H1 (cell line): ENCODE measurements at regions not wholly inside any gene's neighbourhood (a gene's known extent, or its start where the extent isn't known, plus 50 kb on each side); places are given as distances from the start of the nearest gene placed in this dataset.

Source experiments
- CTCF ChIA-PET: fragments of 300-600 bp; sonication (Branson Sonifier 250); formaldehyde crosslinking; loops from one replicate; lab custom pipeline; 2021; ENCODE audit not compliant: partially characterized antibody; lab: Charles Lee
- POLR2A ChIA-PET: fragments of 300-600 bp; sonication (Branson Sonifier 250); formaldehyde crosslinking; loops from one replicate; lab custom pipeline; 2021; ENCODE audit warnings: inconsistent platforms; ENCODE audit not compliant: partially characterized antibody; lab: Charles Lee
- DNase-seq, 2 experiments: peaks; one replicate each; pipeline versions ENCODE4 v3.0.0 to v3.0.0-alpha.2; 2010 to 2022; ENCODE audit warnings: low spot score in 2 of 2, low read depth in 1 of 2, mixed read lengths in 1 of 2
- FAIRE-seq: peaks from 2 replicates; lab custom pipeline; 2011; peaks lifted over from hg19 to GRCh38; lab: Jason Lieb, UNC
- H2AFZ ChIP-seq: 2 replicates; pipeline ENCODE4 v1.8.1; 2012; ENCODE audit warnings: low read length, inconsistent platforms
- H2AK5ac ChIP-seq: 2 replicates; pipeline ENCODE4 v1.6.1; 2013; ENCODE audit warnings: low read depth, low read length
- H2BK120ac ChIP-seq: replicated peaks from 2 replicates; pipeline ENCODE3; 2013; ENCODE audit warnings: low read depth, low read length, inconsistent platforms
- H2BK12ac ChIP-seq: 2 replicates; pipeline ENCODE4 v1.6.1; 2013; ENCODE audit warnings: low read depth, low read length
- H2BK15ac ChIP-seq: 2 replicates; pipeline ENCODE4 v1.6.1; 2013; ENCODE audit warnings: low read length
- H2BK20ac ChIP-seq: 2 replicates; pipeline ENCODE4 v1.6.1; 2013; ENCODE audit warnings: low read length
- H2BK5ac ChIP-seq: 2 replicates; pipeline ENCODE4 v1.6.1; 2013; ENCODE audit warnings: low read depth, low read length
- H3K14ac ChIP-seq: 2 replicates; pipeline ENCODE4 v1.6.1; 2013; ENCODE audit warnings: inconsistent platforms; ENCODE audit not compliant: insufficient read length
- H3K18ac ChIP-seq: 2 replicates; pipeline ENCODE4 v1.6.1; 2013; ENCODE audit warnings: low read length; ENCODE audit errors: extremely low read depth
- H3K23ac ChIP-seq: 2 replicates; pipeline ENCODE4 v1.6.1; 2013; ENCODE audit warnings: inconsistent platforms; ENCODE audit not compliant: insufficient read length
- H3K23me2 ChIP-seq: 2 replicates; pipeline ENCODE4 v1.6.1; 2013; ENCODE audit warnings: low read depth, low read length
- H3K27ac ChIP-seq: 2 replicates; pipeline ENCODE4 v1.6.1; 2011; ENCODE audit warnings: low read depth, low read length, inconsistent platforms
- H3K27me3 ChIP-seq, 4 experiments: replicated peaks in 1 of 4; 1 replicate in 1 of 4; 2 replicates in 3 of 4; pipeline versions ENCODE4 v1.6.1 to v1.8.1; 2011 to 2013; ENCODE audit warnings: low read length in 3 of 4, mild to moderate bottlenecking in 3 of 4, inconsistent platforms in 2 of 4, mixed read lengths in 2 of 4, moderate library complexity in 1 of 4; ENCODE audit not compliant: control insufficient read depth in 3 of 4, insufficient read depth in 3 of 4; ENCODE audit errors: extremely low read depth in 1 of 4
- H3K36me3 ChIP-seq, 4 experiments: 2 replicates each; pipeline versions ENCODE4 v1.6.1 to v1.8.1; 2011 to 2013; ENCODE audit warnings: mild to moderate bottlenecking in 4 of 4, low read length in 3 of 4, moderate library complexity in 2 of 4, control low read depth in 1 of 4, inconsistent platforms in 1 of 4; ENCODE audit not compliant: insufficient read depth in 4 of 4, control insufficient read depth in 2 of 4
- H3K4ac ChIP-seq: replicated peaks from 2 replicates; pipeline ENCODE3; 2013; ENCODE audit warnings: low read length, low read depth, mixed read lengths, inconsistent platforms; ENCODE audit not compliant: insufficient read length
- H3K4me1 ChIP-seq, 4 experiments: replicated peaks in 1 of 4; 1 replicate in 1 of 4; 2 replicates in 3 of 4; pipeline versions ENCODE4 v1.6.1 to v1.8.1; 2011 to 2013; ENCODE audit warnings: low read length in 3 of 4, inconsistent platforms in 2 of 4, mixed read lengths in 1 of 4; ENCODE audit not compliant: insufficient read depth in 4 of 4, control insufficient read depth in 3 of 4
- H3K4me2 ChIP-seq, 2 experiments: 2 replicates each; pipeline versions ENCODE4 v1.6.1 to v1.8.1; 2011 to 2013; ENCODE audit warnings: low read depth in 2 of 2, low read length in 2 of 2, control low read depth in 1 of 2, inconsistent platforms in 1 of 2, mild to moderate bottlenecking in 1 of 2; ENCODE audit not compliant: insufficient read depth in 1 of 2
- H3K4me3 ChIP-seq, 4 experiments: fragments of 200-600, 300-600 bp in 1 of 4; sonication (generic), shearing (Covaris generic), sonication (Bioruptor Twin) in 1 of 4; 2 replicates each; pipeline versions ENCODE4 v1.5.1 to v1.8.1; 2011 to 2016; ENCODE audit warnings: low read length in 4 of 4, low read depth in 3 of 4, control low read depth in 2 of 4, inconsistent platforms in 2 of 4, mild to moderate bottlenecking in 2 of 4, mixed read lengths in 1 of 4, moderate library complexity in 1 of 4; ENCODE audit not compliant: insufficient read depth in 2 of 4; ENCODE audit errors: extremely low read depth in 1 of 4
- H3K56ac ChIP-seq: replicated peaks from 2 replicates; pipeline ENCODE3; 2013; ENCODE audit warnings: low read depth, mild to moderate bottlenecking, mixed read lengths, low read length, inconsistent platforms; ENCODE audit not compliant: insufficient read length
- H3K79me1 ChIP-seq: 2 replicates; pipeline ENCODE4 v1.6.1; 2013; ENCODE audit warnings: low read depth, low read length, control low read depth
- H3K79me2 ChIP-seq, 2 experiments: 2 replicates each; pipeline versions ENCODE4 v1.6.1 to v1.8.1; 2012 to 2013; ENCODE audit warnings: low read length in 2 of 2, mild to moderate bottlenecking in 2 of 2, inconsistent platforms in 1 of 2; ENCODE audit not compliant: insufficient read depth in 2 of 2, control insufficient read depth in 1 of 2
- H3K9ac ChIP-seq, 4 experiments: replicated peaks in 1 of 4; 1 replicate in 1 of 4; 2 replicates in 3 of 4; pipeline versions ENCODE4 v1.6.1 to v1.8.1; 2011 to 2013; ENCODE audit warnings: low read depth in 3 of 4, low read length in 3 of 4, control low read depth in 2 of 4, mild to moderate bottlenecking in 2 of 4, moderate library complexity in 2 of 4, inconsistent platforms in 1 of 4; ENCODE audit errors: extremely low read depth in 1 of 4
- H3K9me3 ChIP-seq, 2 experiments: 2 replicates each; pipeline versions ENCODE4 v1.6.1 to v1.8.1; 2012 to 2013; ENCODE audit warnings: mild to moderate bottlenecking in 2 of 2, moderate library complexity in 2 of 2, control low read depth in 1 of 2, inconsistent platforms in 1 of 2, low read depth in 1 of 2, low read length in 1 of 2, mixed read lengths in 1 of 2; ENCODE audit not compliant: insufficient read depth in 2 of 2
- H4K20me1 ChIP-seq, 2 experiments: replicated peaks in 1 of 2; 2 replicates each; pipeline versions ENCODE3 to v1.8.1; 2011 to 2013; ENCODE audit warnings: inconsistent platforms in 2 of 2, low read length in 2 of 2, mild to moderate bottlenecking in 1 of 2; ENCODE audit not compliant: insufficient read depth in 2 of 2, control insufficient read depth in 1 of 2
- H4K5ac ChIP-seq: 2 replicates; pipeline ENCODE4 v1.6.1; 2013; ENCODE audit warnings: low read length, low read depth, mixed read lengths, inconsistent platforms; ENCODE audit not compliant: insufficient read length
- H4K8ac ChIP-seq: 2 replicates; pipeline ENCODE4 v1.8.0; 2013; ENCODE audit warnings: mild to moderate bottlenecking, moderate library complexity, low read length, inconsistent platforms; ENCODE audit not compliant: insufficient read depth; ENCODE audit errors: extremely low read depth
- H4K91ac ChIP-seq: replicated peaks from 2 replicates; pipeline ENCODE3; 2013; ENCODE audit warnings: low read length, mixed read lengths, inconsistent platforms; ENCODE audit not compliant: insufficient read length
- CBX5 ChIP-seq: fragments of 300-800, 300-1000 bp; sonication (generic); IDR thresholded peaks from 2 replicates; pipeline ENCODE4 v1.7.1; 2016; ENCODE audit warnings: antibody characterized with exemption, low read length, low read depth
- CTCF ChIP-seq, 3 experiments: IDR thresholded peaks; 1 replicate in 2 of 3; 2 replicates in 1 of 3; pipeline versions ENCODE4 v1.5.1 to v1.6.1; 2011; ENCODE audit warnings: low read length in 3 of 3, mild to moderate bottlenecking in 3 of 3, inconsistent platforms in 2 of 3, low read depth in 1 of 3, moderate library complexity in 1 of 3; ENCODE audit not compliant: insufficient read depth in 1 of 3; ENCODE audit errors: control extremely low read depth in 1 of 3
- RAD21 ChIP-seq, 2 experiments: IDR thresholded peaks in 1 of 2; conservative IDR thresholded peaks in 1 of 2; 2 replicates each; pipeline ENCODE4 v1.6.1; 2011; ENCODE audit warnings: low read depth in 2 of 2, low read length in 2 of 2, improper control_type of control experiment in 1 of 2, inconsistent platforms in 1 of 2, mild to moderate bottlenecking in 1 of 2, moderate library complexity in 1 of 2
- WGBS, 2 experiments: shearing (Covaris generic) in 1 of 2; methylation state at CpG; one replicate each; pipeline versions ENCODE4 v1.1.6 to v1.1.7; 2013 to 2015; ENCODE audit warnings: low lambda C conversion rate in 2 of 2, mixed read lengths in 2 of 2, inconsistent platforms in 1 of 2, low coverage in 1 of 2, missing lambda C conversion rate in 1 of 2; ENCODE audit not compliant: insufficient replicate concordance in 2 of 2, insufficient coverage in 1 of 2, insufficient read length in 1 of 2; ENCODE audit errors: extremely low coverage in 1 of 2, missing lambda C conversion rate in 1 of 2; 5-methylcytosine and 5-hydroxymethylcytosine counted together

GRCh38 chr14:65958664-65959562 is 527.3 kb upstream of the CCDC196 start:
- H2AK5ac ChIP-seq: no peak overlapping the region
- no peak overlapping the region for H4K8ac ChIP-seq
- no peak overlapping the region for H3K27ac ChIP-seq
- H4K20me1 ChIP-seq: no peaks in the 10 kb centered on the region
- FAIRE-seq (peak; percentile 88), DNase-seq (peak in 1 of 2 experiments; percentile 50)
- no peaks in the 10 kb centered on the region for H3K23me2 ChIP-seq
- no peak overlapping the region for H3K23ac ChIP-seq
- H3K18ac ChIP-seq: no peak overlapping the region
- no peak overlapping the region for H2AFZ ChIP-seq
- no peaks in the 10 kb centered on the region for H3K36me3 ChIP-seq
- H3K79me1 ChIP-seq: no peaks in the 10 kb centered on the region
- H2BK120ac ChIP-seq: peak overlapping the region; percentile 41
- H2BK12ac ChIP-seq: peak overlapping the region; percentile 51; the same call in 1 of the 2 replicates
- no peak overlapping the region for H2BK15ac ChIP-seq
- H4K5ac ChIP-seq: peak overlapping the region; percentile 54
- H3K27me3 ChIP-seq: no peaks in the 10 kb centered on the region
- H3K9ac ChIP-seq: no peak overlapping the region
- peak overlapping the region; percentile 87 for H3K4ac ChIP-seq
- H3K56ac ChIP-seq: no peak overlapping the region
- peaks cover 3 to 13% (median 9%) of the 10 kb centered on the region in 4 experiments for H3K4me1 ChIP-seq
- H2BK5ac ChIP-seq: peak overlapping the region; percentile 62; the same call in 1 of the 2 replicates
- peak; percentile 61 to 72 for TF ChIP-seq RAD21 (IDR thresholded peaks at IDR 0.05 in 1 of 2, conservative IDR thresholded peaks at IDR 0.05 in 1 of 2; ENCODE audit: low read depth in 2 of 2, low read length in 2 of 2)
- peak in 2 of 3 experiments; percentile 45 to 58; a peak in 2 of 4 replicates for TF ChIP-seq CTCF (IDR thresholded peaks at IDR 0.05; ENCODE audit: control extremely low read depth in 1 of 3, insufficient read depth in 1 of 3, low read depth in 1 of 3, low read length in 3 of 3)
- no peak for TF ChIP-seq CBX5
- no peaks in the 10 kb centered on the region; a peak in 2 of 4 replicates for H3K9me3 ChIP-seq
- peak overlapping the region; percentile 24 for H2BK20ac ChIP-seq
- peak overlapping the region; percentile 99 for H4K91ac ChIP-seq
- POLR2A ChIA-PET: no interaction called here
- no peak overlapping the region for H3K4me3 ChIP-seq
- H3K4me2 ChIP-seq: no peak overlapping the region
- no peak overlapping the region for H3K14ac ChIP-seq
- no peaks in the 10 kb centered on the region for H3K79me2 ChIP-seq
- CTCF ChIA-PET: interaction anchor here (0.5 to 6.0 kb wide), 55 partner anchors 9 to 855 kb away, joined by 3 to 62 read pairs (median 5); partner anchors contain the start of gene FUT8
- WGBS, 2 experiments: 81% methylated on average over 13 of the region's 13 CpGs; no CpG with 5 or more reads in 1 of the 2 experiments
